Hepatocyte (in vitro differentiated cells): ENCODE measurements at regions not wholly inside any gene's neighbourhood (a gene's known extent, or its start where the extent isn't known, plus 50 kb on each side); places are given as distances from the start of the nearest gene placed in this dataset. TPM values are rescaled to one million over a fixed set of nuclear protein-coding genes. Genes with fewer than 3 reads are reported as not detected.

Source experiments
- DNase-seq: peaks from one replicate; pipeline ENCODE4 v3.0.0-alpha.2; 2016; ENCODE audit warnings: low spot score
- H2AFZ ChIP-seq: fragments of 200-600 bp; sonication (generic); 2 replicates; pipeline ENCODE4 v1.6.0; 2016; ENCODE audit warnings: antibody characterized with exemption, mild to moderate bottlenecking
- H3K27ac ChIP-seq: fragments of 200-600 bp; sonication (generic); 2 replicates; pipeline ENCODE4 v1.5.1; 2016; ENCODE audit warnings: mild to moderate bottlenecking
- H3K27me3 ChIP-seq: fragments of 200-600 bp; sonication (generic); 2 replicates; pipeline ENCODE4 v1.6.1; 2016
- H3K36me3 ChIP-seq: fragments of 200-600 bp; sonication (generic); replicated peaks from 2 replicates; pipeline ENCODE4 v1.5.1; 2016; ENCODE audit warnings: low read depth; ENCODE audit not compliant: insufficient read depth
- H3K4me1 ChIP-seq: fragments of 200-600 bp; sonication (generic); 2 replicates; pipeline ENCODE4 v1.5.1; 2016; ENCODE audit warnings: mild to moderate bottlenecking, moderate library complexity; ENCODE audit not compliant: insufficient read depth
- H3K4me2 ChIP-seq: fragments of 200-600 bp; sonication (generic); 2 replicates; pipeline ENCODE4 v1.6.0; 2016
- H3K4me3 ChIP-seq: fragments of 200-600 bp; sonication (generic); 2 replicates; pipeline ENCODE4 v1.5.1; 2016; ENCODE audit warnings: mild to moderate bottlenecking
- H3K79me2 ChIP-seq: fragments of 200-600 bp; sonication (generic); 2 replicates; pipeline ENCODE4 v1.6.0; 2017; ENCODE audit warnings: mild to moderate bottlenecking
- H3K9me2 ChIP-seq: fragments of 200-600 bp; sonication (generic); replicated peaks from 2 replicates; pipeline ENCODE4 v1.6.0; 2017; ENCODE audit warnings: mild to moderate bottlenecking; ENCODE audit not compliant: insufficient read depth
- H3K9me3 ChIP-seq: fragments of 200-600 bp; sonication (generic); 2 replicates; pipeline ENCODE4 v1.5.1; 2016; ENCODE audit warnings: low read depth, mild to moderate bottlenecking
- H4K20me1 ChIP-seq: fragments of 200-600 bp; sonication (generic); 2 replicates; pipeline ENCODE4 v1.6.0; 2016; ENCODE audit warnings: mild to moderate bottlenecking; ENCODE audit not compliant: insufficient read depth, poor library complexity, severe bottlenecking
- EZH2 ChIP-seq: fragments of 200-600 bp; sonication (generic); IDR thresholded peaks from 2 replicates; pipeline ENCODE4 v1.6.1; 2016; ENCODE audit warnings: antibody characterized with exemption, mild to moderate bottlenecking, borderline replicate concordance
- EZH2phosphoT487 ChIP-seq: fragments of 200-600 bp; sonication (generic); IDR thresholded peaks from one replicate; pipeline ENCODE4 v1.6.1; 2018; ENCODE audit warnings: antibody characterized with exemption, mild to moderate bottlenecking, low read depth, moderate library complexity; ENCODE audit not compliant: unreplicated experiment, severe bottlenecking
- WGBS: methylation state at CpG from one replicate; pipeline ENCODE4 v1.1.6; 2016; ENCODE audit warnings: low lambda C conversion rate; ENCODE audit errors: missing lambda C conversion rate; 5-methylcytosine and 5-hydroxymethylcytosine counted together
- small RNA-seq: library from RNA; depleted of rRNA; stranded (forward); fragments of <200 nt; gene quantifications from one replicate; pipeline ENCODE3, GENCODE V24; 2014
- TF ChIP-seq, protein P1 (sequence below): fragments of 200-600 bp; sonication (generic); IDR thresholded peaks from 2 replicates; pipeline ENCODE4 v1.5.1; 2016; ENCODE audit warnings: antibody characterized with exemption, mild to moderate bottlenecking; ENCODE audit not compliant: poor library complexity

DNA sequence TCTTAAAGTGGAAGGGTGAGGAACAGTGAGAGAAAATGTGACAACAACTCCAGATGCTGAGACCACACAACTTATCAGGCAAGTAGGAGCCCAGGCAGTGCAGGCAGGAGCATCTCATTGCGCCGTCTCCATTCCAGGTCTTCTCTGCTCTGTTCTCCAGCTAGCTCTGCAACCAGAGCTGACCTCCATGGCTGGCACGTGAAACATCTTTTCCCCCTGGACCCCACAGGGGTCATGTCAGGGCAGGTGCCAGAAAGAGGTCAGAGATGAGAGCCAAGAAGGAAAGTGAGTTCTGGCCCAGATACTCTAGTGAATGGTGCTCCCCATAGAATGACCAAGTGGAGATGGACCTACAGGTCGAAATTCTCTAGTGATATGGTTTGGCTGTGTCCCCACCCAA, 281.4 kb downstream of the SMOC2 start:
- no peak overlapping the region for H3K4me2 ChIP-seq
- H3K9me3 ChIP-seq = no peaks in the 10 kb centered on the region
- H3K27ac ChIP-seq = no peak overlapping the region
- no peaks in the 10 kb centered on the region for H3K79me2 ChIP-seq
- no peak for DNase-seq
- H3K9me2 ChIP-seq = no peaks in the 10 kb centered on the region
- 92% methylated on average over 4 of the region's 4 CpGs for WGBS
- no peak overlapping the region for H2AFZ ChIP-seq
- H3K4me1 ChIP-seq = no peaks in the 10 kb centered on the region
- TF ChIP-seq, protein P1, sequence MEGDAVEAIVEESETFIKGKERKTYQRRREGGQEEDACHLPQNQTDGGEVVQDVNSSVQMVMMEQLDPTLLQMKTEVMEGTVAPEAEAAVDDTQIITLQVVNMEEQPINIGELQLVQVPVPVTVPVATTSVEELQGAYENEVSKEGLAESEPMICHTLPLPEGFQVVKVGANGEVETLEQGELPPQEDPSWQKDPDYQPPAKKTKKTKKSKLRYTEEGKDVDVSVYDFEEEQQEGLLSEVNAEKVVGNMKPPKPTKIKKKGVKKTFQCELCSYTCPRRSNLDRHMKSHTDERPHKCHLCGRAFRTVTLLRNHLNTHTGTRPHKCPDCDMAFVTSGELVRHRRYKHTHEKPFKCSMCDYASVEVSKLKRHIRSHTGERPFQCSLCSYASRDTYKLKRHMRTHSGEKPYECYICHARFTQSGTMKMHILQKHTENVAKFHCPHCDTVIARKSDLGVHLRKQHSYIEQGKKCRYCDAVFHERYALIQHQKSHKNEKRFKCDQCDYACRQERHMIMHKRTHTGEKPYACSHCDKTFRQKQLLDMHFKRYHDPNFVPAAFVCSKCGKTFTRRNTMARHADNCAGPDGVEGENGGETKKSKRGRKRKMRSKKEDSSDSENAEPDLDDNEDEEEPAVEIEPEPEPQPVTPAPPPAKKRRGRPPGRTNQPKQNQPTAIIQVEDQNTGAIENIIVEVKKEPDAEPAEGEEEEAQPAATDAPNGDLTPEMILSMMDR = no peak
- TF ChIP-seq EZH2phosphoT487 (no peak), EZH2 (no peak)
- H4K20me1 ChIP-seq = no peaks in the 10 kb centered on the region
- H3K36me3 ChIP-seq = no peaks in the 10 kb centered on the region
- H3K4me3 ChIP-seq = no peak overlapping the region
- no peaks in the 10 kb centered on the region for H3K27me3 ChIP-seq

DNA sequence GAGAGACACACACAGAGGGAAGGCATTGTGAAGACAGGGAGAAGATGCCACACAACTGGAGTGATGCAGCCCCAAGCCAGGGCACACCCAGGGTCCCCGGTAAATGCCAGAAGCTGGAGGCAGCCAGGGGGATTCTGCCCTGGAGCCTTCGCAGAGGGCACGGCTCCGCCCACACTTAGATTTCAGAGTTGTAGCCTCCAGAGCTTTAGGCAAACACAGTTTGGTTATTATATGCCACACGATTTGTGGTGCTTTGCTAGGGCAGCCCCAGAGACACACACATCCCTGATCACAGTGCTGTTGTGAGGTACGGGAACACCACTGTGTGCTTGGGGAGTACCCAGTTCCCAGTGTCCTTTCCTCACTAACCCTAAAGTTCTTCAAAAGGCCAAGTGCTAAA, 280.6 kb downstream of the SMOC2 start:
- Histone ChIP-seq H3K9me3 (no peaks in the 10 kb centered on the region), H4K20me1 (no peaks in the 10 kb centered on the region), H2AFZ (no peak overlapping the region), H3K4me1 (no peaks in the 10 kb centered on the region), H3K9me2 (no peaks in the 10 kb centered on the region), H3K79me2 (no peaks in the 10 kb centered on the region), H3K4me2 (no peak overlapping the region), H3K36me3 (no peaks in the 10 kb centered on the region), H3K27ac (no peak overlapping the region), H3K4me3 (no peak overlapping the region), H3K27me3 (no peaks in the 10 kb centered on the region)
- TF ChIP-seq, protein P1 = no peak
- no peak for DNase-seq
- WGBS = 82% methylated on average over 6 of the region's 6 CpGs

DNA sequence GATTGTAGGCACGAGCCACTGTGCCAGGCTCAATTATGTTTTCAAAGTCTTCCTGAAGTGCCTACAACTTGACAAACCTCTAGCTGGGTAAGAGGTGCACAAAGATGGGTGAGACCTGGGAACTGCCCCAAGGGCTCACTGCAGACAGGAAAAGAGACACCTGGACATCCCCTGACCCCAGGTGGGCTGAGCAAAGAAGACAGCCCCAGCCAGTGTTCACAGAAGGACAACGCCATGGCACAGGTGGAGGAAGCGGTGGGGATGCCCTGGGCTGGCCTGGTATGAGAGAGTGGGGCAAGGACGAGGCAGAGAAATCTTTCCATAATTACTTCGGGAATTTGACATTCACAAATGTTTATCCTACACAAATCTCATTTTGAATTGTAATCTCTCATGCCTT, 278.9 kb downstream of the SMOC2 start:
- H3K4me2 ChIP-seq = no peak overlapping the region
- no peaks in the 10 kb centered on the region for H3K27me3 ChIP-seq
- no peaks in the 10 kb centered on the region for H3K36me3 ChIP-seq
- no peak overlapping the region for H2AFZ ChIP-seq
- no peak for DNase-seq
- H3K9me3 ChIP-seq = no peaks in the 10 kb centered on the region
- H3K9me2 ChIP-seq = no peaks in the 10 kb centered on the region
- no peak overlapping the region for H3K27ac ChIP-seq
- WGBS = 90% methylated on average over 5 of the region's 5 CpGs
- H4K20me1 ChIP-seq = no peaks in the 10 kb centered on the region
- TF ChIP-seq EZH2 = no peak
- no peaks in the 10 kb centered on the region for H3K4me1 ChIP-seq
- H3K4me3 ChIP-seq = no peak overlapping the region
- no peaks in the 10 kb centered on the region for H3K79me2 ChIP-seq

GRCh38 chr6:168718821-168719475, 278.0 kb downstream of the SMOC2 start:
- Histone ChIP-seq H3K36me3 (no peaks in the 10 kb centered on the region), H3K4me3 (no peak overlapping the region), H3K27ac (no peak overlapping the region), H4K20me1 (no peaks in the 10 kb centered on the region), H3K9me2 (no peaks in the 10 kb centered on the region), H3K79me2 (no peaks in the 10 kb centered on the region), H3K9me3 (no peaks in the 10 kb centered on the region), H3K27me3 (no peaks in the 10 kb centered on the region), H2AFZ (no peak overlapping the region), H3K4me2 (no peak overlapping the region), H3K4me1 (no peaks in the 10 kb centered on the region)
- 95% methylated on average over 14 of the region's 14 CpGs for WGBS
- no peak for DNase-seq
- TF ChIP-seq EZH2 = no peak
- TF ChIP-seq, protein P1 = no peak
- no peak for TF ChIP-seq EZH2phosphoT487

Small RNA genes lying in the stretch of these regions (small RNA-seq; reads per million reads assigned to genes)
- gene AL513210.1 = not detected
